ENCODE measurements at regions not wholly inside any gene's neighbourhood (a gene's known extent, or its start where the extent isn't known, plus 50 kb on each side); places are given as distances from the start of the nearest gene placed in this dataset.

DNA sequence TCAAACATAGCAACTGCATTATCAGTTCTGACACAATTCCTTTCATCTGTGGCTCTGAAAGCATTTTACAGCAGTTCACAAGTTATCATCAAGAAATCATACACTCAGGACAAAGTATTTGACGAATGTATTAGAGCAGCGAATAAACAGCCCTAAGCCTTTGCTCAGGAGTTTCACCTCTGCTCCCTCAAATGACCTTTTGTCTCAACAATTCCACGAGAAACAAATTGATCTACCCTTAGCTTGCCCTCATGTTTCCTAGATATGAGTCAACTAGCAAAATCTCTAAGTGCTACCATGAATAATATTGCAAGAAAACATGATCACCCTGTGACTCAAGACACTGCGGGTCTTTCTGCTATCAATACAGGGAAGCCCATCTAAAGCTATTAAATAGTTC is 396.1 kb downstream of the EFNB2 start:
- no peak for DNase-seq (ENCODE audit: low read depth in 2 of 3, low spot score in 2 of 3)

DNA sequence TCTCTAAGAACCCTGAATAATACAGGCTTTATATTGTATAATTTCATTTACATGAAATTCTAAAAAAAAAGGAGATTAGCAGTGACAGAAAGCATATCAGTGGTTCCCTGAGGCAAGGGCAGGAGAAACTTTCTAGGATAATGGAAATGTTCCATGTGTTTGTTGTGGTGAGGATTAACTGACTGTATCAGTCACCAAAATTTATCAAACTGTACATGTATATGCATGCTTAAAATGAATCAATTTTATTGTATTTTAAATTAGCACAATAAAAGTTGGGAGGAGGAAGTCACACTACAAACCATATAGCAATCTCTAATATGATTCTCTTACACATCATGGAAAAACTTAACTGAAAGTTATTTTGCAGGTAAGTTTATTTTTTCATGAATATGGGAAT is 396.8 kb downstream of the EFNB2 start:
- no peak for DNase-seq (ENCODE audit: low read depth in 2 of 3, low spot score in 2 of 3)

DNA sequence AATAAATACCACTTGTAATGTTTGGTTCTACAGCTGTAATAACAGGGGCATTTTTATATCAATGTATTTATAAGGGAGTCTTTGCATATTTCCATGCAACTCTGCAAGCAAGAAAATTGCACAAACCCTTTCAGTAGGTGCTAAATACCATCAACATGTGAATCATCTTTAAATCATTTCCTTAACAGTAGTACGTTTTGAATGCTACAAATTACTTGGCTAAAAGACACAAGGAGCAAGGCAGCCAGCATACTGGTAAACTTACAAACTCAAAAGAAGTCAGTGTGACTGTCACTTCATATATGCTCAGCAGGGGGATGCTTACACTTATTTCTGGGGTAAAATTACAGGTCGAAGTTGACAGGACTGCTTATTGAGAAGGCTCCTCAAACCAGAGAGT is 402.4 kb downstream of the EFNB2 start:
- DNase-seq (ENCODE audit: low read depth in 2 of 3, low spot score in 2 of 3): no peak

DNA sequence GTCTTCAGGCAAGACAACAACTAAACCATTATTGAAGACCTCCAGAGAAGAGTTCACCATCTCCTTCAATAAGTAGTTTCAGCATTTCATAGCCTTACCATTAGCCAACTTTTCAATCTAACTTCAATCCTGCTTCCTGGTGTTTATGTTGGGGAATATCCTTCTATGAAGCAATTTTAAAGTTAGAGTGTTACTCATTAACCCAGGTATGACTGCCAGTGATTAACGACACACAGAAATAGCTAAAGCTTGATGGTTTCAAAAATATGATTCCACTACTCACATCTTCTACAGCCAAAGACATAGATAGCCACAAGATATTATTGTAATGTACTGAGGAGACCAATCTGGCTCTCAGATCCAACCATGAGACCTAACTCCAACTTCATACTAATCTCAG is 403.2 kb downstream of the EFNB2 start:
- DNase-seq (ENCODE audit: low read depth in 2 of 3, low spot score in 2 of 3): no peak

DNA sequence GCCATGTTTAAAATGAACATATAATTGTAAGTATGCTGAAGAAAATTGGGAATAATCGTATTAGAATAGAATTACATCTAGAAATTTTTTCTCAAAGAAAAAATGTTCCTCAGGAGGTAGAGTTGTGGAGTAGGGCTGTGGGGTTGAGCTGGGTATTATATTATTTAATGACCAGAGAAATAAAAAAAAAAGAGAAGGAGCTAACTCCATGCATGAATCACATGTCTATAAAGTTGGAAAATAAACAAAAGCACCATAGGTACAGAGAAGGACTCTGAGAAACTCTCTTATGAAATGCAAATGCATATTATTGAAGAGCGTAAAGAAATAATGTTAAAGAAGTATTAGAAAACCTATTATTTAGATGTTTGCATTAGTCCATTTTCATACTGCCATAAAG is 405.5 kb downstream of the EFNB2 start:
- no peak for DNase-seq (ENCODE audit: low read depth in 2 of 3, low spot score in 2 of 3)

DNA sequence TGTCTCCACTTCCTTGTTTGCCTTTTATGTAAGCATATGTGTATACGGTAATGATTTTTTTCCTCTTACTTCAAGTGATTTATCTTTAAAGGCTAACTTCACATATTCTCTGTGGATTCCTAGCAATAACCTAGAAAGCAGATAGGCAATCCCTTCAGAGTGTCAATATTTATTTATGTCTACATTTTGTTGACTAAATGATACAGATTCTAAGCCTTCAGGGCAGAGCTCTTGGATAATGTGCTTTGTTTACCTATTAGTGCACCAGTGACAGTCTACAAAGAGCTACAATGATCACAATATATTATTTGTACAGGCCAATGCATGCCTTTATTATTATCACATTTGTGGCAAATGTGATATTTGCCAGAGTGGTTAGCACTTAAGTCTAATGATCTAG is 406.2 kb downstream of the EFNB2 start:
- no peak for DNase-seq (ENCODE audit: low read depth in 2 of 3, low spot score in 2 of 3)

DNA sequence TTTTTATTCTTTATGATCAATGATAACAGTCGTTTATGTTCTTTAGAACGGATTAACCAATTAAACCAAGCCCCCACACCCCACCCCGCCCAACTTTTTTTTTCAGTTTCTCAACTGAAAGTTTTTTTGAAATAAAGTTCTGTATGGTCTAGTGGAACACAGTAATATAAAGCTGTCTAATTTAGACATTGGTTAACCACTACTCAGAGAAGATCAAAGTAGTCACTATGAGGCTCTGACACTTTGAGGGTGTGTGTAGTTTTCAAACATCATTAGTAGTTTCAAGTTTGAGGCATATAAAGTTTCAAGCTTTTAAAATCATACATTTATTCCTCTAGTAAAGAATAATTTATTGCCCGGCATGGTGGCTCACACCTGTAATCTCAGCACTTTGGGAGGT is 413.2 kb downstream of the EFNB2 start:
- no peak for DNase-seq (ENCODE audit: low read depth in 2 of 3, low spot score in 2 of 3)

DNA sequence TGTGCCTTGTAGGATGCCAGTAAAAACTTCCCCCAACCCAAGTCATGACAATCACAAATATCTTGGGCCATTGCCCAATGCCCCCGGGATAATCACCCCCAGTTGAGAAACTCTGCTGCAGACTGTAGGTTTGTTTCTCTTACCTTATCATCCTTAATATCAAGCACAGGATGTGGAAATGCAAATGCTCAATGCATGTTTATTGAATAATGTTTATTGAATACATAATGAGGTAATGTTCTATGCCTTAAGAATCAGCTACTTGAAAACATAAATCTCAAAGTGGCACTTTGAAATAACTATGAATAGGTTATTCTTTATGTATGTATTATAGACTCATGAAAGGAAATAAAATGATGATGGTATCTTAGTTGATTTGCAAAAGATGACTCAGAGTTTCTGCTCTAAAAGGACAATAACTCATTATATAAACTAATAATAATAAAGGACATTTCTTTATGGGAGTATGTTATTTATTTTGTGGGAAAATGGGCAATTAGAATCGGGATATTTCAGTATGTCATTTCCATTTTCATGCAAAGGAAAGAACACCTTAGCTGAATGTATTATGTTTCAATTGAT is 414.2 kb downstream of the EFNB2 start:
- no peak for DNase-seq (ENCODE audit: low read depth in 2 of 3, low spot score in 2 of 3)

DNA sequence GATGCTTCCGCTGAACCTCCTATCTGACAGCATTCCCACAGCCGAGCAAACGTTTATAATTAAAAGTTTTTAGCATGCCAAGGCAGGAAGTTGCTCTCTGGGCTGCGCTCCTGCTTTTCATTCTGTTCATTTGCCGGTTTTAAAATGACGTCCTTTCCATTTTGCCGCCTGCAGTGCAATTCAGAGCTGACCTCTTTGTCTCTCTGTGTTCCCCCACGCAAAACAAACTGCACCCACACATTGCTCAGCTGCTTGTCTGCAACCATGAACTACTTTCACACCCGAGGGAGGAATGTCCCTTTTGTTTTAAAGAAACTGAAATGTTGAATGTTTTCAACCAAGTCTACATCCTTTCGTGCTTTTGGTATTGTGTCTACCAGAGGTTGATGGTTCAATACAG is 416.5 kb downstream of the EFNB2 start:
- DNase-seq (ENCODE audit: low read depth in 2 of 3, low spot score in 2 of 3): no peak

DNA sequence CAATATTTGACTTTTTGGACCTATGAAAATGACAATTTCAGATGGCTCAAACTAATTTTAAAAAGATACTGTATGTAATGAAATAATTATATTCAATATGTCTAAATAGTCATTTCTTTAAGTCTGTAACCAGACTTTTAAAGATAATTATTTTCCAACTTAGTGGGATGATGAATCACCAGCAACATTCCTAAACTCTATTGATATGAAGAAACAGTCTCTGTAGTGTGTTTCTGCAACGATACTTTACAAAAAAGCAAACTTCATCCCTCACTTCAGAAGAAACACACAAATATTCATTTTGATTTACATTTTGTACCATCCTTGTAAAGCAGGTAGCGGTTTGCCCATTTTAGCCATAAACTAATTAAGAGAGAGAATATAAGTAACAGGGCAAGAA is 417.4 kb downstream of the EFNB2 start:
- no peak for DNase-seq (ENCODE audit: low read depth in 2 of 3, low spot score in 2 of 3)

DNA sequence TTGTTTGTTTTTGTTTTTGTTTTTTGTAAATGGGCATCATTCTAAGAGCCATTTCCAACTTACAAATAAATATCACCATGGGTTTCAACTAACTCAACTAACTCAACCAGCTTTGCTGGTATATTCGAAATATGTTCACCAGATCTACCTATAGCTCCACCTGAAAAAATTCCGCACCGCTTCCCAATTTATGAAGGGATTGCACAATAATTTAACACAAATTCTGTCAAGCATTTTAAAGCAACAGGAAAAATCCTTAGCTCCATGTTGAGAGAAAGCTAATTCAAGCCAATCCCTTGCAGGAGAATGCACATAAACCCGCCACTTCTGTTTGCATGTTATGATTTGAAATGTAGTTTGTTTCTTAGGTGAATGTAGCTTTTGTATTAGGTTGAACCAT is 417.8 kb downstream of the EFNB2 start:
- no peak for DNase-seq (ENCODE audit: low read depth in 2 of 3, low spot score in 2 of 3)

DNA sequence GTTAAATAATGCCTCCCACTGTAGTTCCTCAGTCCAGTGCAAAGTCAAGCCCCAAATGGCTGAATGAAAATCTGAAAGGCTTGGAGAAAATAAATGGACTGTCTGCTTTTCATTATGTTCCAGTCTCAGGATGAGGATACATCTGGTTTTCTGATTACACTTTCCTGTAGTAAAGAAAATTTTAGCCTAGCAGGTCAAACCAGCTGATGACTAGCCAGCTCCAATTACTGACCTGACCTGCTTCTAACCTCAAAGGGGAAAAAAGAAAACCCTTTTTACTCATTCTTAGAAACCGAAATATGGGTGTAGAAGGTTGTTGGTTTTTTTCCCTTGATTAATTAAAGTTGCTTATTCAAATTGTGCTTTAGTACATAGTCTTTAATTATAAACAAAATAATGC is 418.4 kb downstream of the EFNB2 start:
- no peak for DNase-seq (ENCODE audit: low read depth in 2 of 3, low spot score in 2 of 3)

DNA sequence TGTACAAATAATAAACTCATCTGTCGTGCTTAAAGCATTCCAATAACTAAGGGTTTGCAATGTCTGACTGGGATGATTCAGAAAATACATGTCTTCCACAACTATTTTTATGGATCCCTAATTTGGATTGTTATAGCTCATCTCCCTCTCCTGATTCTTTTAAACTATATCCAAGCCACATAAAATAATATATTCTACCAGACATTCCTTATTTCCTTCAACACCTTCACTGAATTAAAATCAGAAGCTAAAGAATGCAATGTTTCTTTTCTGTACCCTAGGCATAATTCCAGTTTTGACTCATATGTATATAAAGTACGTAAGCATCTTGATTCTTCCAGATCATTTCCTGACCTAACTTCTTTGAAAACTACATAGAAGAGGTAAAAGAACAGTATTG is 420.4 kb downstream of the EFNB2 start:
- DNase-seq (ENCODE audit: low read depth in 2 of 3, low spot score in 2 of 3): no peak

DNA sequence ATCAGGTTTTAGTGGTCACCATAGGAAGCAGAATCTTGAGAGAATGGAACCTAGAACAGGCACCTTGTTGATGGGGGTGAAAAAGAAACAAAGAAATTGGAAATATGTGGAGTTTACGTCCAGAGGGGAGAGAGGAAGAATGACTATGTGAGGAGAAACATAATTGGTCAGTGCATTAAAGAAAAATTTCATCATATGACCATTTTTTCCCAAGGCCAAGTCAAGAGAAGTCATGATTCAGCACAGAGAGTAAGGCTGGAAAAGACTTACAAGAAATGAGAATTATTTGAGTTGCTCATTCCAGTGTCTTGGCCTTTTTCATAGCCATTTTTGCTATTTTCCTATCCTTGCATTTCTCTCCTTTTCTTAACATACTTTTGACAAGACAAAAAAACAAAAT is 421.7 kb downstream of the EFNB2 start:
- DNase-seq (ENCODE audit: low read depth in 2 of 3, low spot score in 2 of 3): no peak

DNA sequence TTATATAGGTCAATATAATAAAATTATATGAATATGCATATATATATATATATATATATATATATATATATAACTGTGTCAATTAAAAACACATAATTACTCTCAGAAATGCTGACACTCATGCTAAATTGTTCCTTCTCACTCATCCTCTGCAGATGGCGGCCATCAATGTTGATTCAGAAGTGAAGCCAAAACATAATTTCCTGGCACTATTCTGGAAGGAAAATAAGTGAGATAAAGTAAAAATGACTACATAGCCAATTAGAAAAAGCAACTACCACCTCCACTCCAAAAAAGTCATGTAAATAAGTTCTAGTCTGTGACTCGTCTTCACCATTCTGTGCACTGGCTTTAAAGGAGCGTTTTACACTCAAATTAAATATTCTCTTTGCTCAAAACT is 423.3 kb downstream of the EFNB2 start:
- DNase-seq (ENCODE audit: low read depth in 2 of 3, low spot score in 2 of 3): no peak

DNA sequence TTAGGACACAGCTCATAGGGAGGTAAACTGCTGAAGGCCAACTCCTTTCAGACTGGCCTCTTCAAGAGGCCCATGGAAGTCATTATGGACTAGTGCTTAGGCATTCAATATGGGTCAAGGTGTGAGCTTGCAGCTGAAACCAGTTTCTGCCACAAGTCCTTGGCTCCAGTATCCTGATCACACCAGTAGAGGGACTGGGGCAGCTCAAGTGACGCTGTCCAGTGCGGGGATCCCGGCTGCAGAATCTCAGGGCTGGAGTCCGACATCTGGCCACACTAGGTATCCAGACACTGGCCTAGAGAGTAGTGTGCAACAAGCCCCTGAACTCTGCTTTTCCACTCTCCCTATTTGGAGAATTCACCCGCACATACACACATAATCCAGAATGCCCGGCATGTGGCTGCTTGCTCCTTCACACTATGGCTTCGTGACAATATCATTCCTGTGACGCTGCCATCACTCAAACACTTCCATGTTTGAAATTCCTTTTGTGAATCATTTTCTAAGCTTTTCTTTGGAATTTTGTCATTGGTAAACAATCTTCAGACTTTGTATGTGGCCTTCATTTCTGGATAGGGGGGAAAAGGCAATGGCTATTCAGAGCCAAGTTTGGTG is 425.1 kb downstream of the EFNB2 start:
- DNase-seq (ENCODE audit: low read depth in 2 of 3, low spot score in 2 of 3): no peak

DNA sequence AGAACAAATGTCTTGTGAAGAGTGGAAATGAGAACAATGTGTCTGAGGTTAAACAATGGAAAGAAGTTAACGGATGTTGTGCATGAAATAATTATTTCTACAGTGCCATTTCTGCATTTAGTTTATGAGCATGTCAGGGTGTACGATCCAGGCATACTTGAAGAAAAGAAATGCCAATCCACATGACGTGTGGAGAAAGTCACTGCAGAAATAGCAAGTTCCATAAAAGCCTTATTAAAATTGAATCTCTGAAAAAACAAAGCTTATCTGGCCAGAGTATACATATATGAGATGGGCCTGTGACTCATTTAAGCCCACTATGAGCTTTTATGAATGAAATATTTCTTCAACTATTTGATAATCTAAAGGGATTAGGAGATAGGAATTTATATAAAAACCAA is 426.1 kb downstream of the EFNB2 start:
- no peak for DNase-seq (ENCODE audit: low read depth in 2 of 3, low spot score in 2 of 3)

DNA sequence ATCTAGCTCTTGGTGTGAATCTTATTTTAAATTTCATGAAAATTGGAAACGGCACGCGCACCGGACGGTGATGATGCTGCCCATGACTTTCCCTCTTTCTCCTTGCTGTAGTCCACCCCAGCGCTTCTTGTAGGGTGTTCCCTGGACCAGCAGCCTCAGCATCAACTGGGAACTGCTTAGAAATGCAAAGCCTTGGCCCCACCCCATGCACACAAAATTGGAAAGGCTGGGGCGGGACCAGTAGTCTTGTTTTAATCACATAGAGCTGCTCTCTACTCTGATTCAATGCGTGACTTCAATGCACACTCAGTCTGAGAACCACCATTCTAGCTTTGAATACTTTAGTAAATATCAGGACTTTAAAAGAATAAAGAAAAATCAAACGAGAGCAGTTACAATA is 427.1 kb downstream of the EFNB2 start:
- no peak for DNase-seq (ENCODE audit: low read depth in 2 of 3, low spot score in 2 of 3)

DNA sequence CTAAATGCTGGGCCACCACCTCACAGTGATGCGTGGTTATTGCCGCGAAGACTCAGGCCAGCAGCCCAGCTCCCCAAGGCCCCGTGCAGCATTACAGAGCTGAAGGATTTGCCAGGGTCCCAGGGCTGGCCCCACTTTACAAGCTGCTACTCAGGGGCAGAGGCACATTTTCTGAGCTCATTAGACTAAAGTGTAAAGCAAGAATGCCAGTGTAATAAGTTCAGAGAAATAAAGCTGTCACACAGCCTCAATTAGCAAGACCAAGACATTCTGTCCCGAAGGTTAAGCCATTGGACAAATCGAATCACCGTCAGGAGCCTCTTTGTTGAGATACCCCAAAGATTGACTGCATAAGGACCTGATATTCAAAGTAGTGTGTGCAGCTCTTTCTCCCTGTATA is 428.4 kb downstream of the EFNB2 start:
- no peak for DNase-seq (ENCODE audit: low read depth in 2 of 3, low spot score in 2 of 3)

DNA sequence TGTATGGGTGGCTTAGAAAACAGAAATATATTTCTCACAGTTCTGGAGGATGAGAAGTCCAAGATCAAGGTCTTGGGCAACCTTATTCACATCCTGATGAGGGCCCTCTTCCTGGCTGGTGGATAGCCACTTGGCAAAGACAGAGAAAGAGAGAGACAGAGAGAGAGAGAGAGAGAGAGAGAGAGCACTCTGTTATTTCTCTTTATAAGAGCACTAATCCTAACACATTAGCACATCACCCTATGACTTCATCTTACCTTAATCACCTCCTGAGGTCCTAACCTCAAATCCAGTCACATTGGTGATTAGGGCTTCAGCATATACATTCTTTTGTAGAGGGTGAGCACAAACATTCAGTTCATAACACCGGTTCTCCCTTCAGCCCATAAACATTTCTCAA is 430.3 kb downstream of the EFNB2 start:
- DNase-seq (ENCODE audit: low read depth in 2 of 3, low spot score in 2 of 3): no peak

DNA sequence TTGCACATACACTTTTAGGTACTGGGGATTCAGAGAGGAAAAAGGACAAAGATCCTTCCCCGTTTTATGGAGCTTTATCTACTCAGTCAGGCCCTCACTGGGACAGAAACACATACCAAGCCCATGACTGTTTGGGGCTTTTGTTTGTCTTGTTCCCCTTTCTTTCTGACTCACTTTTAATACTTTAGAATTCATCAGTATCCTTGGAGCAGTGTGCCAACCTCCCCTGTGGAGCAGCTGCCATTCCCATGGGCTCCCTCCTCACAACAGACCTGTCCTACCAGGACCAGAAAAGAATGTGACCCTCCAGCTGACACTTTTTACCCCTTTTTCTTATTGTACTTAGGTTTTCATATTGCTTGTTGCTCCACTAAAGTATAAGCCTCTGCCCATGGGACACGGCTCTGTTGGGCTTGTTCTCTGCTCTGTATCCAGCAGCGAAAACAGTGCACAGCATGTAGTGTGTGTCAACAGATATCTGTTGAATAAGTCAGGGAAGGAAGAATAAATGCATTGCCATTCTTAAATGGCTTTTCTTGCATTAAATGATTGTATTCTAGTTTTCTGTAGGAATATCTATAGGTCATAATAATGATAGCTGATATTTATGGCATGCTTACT is 431.1 kb downstream of the EFNB2 start:
- DNase-seq (ENCODE audit: low read depth in 2 of 3, low spot score in 2 of 3): no peak

DNA sequence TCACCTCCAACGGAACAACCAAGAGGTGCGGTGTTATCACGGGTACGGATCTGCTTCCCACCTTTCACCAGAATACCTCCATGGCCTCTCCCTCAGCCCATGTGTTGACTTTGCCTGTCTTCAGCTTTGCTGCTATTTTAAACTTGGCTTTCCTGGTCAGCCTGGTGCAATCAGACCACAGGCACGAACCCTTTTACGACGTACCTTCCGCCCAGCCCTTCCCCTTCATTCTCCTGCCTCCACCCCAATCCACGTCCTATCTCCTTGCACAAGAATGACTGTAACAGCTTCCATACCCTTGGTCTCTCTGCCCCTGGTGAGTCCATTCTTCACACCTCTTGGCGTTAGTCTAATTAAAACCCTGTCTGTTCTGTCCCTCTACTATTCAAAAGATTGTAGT is 431.7 kb downstream of the EFNB2 start:
- DNase-seq (ENCODE audit: low read depth in 2 of 3, low spot score in 2 of 3): no peak

DNA sequence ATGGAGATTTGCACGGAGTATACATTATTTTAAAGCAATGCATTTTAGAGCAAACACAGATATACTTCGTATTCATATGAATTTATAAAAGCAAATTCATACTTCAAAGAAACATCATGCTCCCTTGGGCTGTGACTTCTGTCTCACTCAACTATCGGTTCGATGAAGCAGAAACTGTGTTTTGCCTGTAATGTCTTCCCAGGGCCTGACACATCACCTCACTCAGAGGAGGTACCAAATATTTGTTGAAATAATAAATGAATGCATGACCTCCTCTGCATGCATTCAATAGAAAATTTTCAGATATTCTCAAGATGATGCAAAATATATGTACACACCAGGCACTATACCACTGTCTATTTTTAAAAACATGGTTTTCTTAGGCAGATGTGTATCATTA is 432.7 kb downstream of the EFNB2 start:
- DNase-seq (ENCODE audit: low read depth in 2 of 3, low spot score in 2 of 3): no peak
